NCI-H748 (cell line): ENCODE measurements at regions not wholly inside any gene's neighbourhood (a gene's known extent, or its start where the extent isn't known, plus 50 kb on each side); places are given as distances from the start of the nearest gene placed in this dataset.
"Not testable (repeated sequence)": the region's sequence is repeated elsewhere in the genome, so short reads cannot be mapped to it uniquely, and the experiment has no call there.

Experiments
- DNase-seq: peaks from one replicate; lab custom pipeline; 2025; ENCODE audit not compliant: unreplicated experiment; lab: John Stamatoyannopoulos, UW

DNA sequence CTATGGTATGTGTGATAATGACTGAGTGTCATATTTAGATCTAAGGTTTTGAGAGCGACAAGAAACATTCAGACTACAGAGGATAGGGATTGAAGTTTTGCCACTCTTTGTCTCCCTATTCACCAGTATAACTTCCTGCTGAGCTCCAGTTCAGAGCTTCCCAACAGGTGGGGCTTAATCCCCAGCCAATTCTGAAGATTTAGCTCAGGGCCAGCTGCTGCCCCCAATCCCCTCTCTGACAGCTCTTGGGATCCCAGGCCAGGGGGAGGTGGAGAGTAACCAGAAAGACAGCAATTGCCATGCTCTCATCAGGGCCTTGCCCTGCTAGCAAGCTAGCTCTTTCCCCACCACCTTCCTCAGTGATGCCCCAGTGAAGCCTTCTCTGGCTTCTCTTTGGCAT, 57.8 kb downstream of the TRIL start:
- DNase-seq = no peak

DNA sequence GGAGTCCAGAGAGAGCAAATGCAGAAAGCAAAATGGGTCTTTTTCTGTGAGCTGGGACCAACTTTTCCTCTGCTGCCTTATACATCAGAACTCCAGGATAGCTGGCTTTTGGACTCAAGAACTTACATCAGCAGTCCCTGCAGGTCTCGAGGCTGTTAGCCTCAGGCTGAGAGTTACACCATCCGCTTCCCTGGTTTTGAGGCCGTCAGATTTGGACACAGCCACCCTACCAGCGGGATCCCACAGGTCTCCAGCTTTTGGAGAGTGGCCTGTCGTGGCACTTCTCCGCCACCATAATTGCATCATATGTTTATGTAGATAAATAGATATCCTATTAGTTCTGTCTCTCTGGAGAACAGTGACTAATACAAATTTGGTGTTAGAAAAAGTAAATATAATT, 64.2 kb downstream of the TRIL start:
- no peak for DNase-seq

DNA sequence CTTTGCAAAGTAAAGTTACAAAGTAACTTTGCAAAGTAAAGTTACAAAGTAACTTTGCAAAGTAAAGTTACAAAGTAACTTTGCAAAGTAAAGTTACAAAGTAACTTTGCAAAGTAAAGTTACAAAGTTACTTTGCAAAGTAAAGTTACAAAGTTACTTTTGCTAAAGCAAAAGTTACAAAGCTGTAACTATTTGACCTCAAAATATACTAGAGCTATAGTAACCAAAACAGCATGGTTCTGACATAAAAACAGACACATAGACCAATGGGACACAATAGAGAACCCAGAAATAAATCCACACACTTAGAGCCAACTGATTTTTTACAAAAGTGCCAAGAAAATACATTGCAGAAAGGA, 66.3 kb downstream of the TRIL start:
- DNase-seq = not testable (repeated sequence)

DNA sequence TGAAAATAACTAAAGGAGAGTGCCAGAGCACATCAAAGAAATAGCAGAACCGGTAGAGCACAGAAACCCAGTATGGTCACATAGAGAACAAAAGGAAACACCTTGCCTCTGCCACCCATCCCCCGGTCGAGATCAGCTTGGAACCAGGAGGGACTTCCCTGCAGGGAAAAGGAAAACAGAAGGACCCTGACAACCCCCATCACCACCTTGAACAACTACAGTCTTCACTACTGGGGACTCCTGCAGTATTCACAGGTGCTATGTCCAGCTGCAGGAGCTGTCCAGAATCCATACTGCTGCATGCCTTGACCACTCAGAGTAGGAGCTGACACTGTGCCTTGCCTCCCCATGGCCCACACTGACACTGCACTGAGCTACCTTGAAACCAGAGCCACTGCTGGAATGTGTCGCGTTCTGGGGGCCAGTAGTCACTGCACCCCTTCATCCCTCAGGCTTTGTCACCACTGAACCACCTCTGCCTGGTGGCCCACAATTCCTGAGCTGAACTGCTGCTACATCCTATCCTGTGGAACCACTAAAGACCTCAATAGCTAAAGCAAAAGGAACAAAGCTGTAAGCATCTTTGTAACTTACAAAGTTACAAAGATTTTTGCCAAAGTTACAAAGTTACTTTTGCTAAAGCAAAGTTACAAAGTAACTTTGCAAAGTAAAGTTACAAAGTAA, 66.8 kb downstream of the TRIL start:
- DNase-seq = no peak

DNA sequence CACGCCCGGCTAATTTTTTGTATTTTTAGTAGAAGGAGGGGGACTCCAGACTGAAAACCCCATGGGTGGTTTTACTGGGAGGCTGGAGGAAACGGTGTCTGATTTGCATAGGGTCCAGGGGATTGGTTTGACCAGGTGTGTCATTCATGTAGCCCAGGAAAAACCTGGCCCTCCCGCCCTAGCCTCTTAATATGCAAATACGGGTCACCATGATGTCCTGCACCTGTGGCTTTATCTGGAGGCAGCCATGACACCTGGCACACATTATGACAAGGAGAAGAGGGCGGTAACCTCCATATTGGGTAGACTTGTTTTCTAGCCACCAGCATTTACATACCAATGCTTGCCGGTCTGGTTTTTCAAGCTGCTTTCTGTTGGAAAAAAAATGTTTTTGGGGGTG, 68.0 kb downstream of the TRIL start:
- DNase-seq = peak; percentile 41

DNA sequence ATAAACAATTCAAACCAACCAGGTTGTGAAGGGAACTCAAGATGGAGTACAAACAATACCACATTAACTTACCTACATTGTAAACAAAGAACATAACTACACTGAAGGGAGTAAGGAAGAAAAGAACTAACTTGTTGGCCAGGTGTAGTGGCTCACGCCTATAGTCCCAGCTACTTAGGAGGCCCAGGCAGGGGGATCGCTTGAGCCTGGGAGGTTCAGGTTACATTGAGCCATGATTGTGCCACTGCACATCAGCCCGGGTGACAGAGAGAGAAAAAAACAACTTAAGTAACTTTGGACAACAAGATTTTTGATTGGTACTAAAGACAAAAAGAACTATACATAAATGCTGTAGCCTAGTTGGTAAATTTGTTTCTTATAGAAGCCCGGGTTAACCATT, 68.8 kb downstream of the TRIL start:
- DNase-seq = peak; percentile 10

DNA sequence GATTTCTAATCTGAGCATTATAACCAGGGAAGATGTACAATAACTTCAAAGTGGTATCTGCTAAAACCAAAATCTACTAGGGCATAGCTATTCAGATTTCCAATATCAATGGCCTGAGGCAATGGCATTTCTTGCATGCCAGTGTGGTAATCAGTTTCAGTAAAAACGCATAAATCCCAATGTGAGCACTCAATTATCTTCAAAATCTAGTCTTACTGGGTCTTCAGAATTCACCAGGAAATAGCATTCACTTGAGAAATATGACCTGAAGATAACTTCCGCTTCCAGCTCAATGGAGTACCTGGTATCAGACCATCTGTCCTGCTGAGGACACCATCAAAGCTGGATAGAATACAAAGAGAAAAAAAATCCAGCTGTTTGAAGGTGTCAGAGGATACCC, 72.4 kb downstream of the TRIL start:
- DNase-seq = no peak

DNA sequence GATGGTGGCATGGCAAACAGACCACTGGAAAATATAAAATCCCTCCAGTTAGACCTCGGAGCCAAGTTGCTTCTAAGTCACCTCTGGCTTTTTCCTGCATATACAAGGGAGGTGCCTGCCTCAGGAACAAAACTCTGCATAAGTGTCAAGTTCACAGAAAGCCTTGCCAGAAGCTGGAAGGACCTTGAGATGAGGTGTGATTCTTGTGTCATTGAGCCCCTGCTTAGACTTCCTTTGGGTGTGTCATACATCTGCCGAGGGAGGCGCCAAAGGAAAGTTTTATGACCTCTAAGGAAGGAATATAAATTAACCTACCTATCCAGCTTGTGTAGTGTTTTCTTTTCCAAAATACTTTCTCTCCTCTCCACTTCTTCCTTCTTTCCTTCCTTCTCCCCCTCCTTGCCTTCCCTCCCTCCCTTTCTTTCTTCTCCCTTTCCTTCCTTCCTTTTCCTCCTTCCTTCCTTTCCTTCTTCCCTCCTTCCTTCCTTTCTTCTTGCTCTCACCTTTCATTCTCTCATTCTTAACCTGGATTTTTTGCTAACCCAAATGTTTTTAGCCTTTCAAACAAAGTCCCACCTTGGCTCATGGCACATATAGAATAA, 75.2 kb downstream of the TRIL start:
- DNase-seq = no peak

DNA sequence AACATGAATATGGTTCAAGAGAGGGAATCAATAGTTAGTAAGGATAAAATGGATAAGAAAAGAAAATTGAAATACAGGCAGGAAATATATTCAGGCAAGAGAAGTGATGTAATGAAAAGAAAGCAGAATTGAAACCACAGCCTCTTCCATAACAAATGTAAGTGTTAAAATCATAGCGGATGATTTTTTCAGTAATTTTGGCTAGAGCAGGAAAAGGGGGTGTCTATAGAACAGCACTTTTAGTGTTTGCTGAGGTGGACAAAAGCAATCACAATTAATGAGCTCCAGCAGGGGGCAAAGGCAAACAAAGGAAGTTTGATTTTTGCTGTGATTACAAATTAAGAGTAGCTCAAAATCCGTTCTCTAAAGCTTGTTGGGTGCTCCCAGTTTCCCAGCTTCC, 79.0 kb downstream of the TRIL start:
- DNase-seq = peak; percentile 65

DNA sequence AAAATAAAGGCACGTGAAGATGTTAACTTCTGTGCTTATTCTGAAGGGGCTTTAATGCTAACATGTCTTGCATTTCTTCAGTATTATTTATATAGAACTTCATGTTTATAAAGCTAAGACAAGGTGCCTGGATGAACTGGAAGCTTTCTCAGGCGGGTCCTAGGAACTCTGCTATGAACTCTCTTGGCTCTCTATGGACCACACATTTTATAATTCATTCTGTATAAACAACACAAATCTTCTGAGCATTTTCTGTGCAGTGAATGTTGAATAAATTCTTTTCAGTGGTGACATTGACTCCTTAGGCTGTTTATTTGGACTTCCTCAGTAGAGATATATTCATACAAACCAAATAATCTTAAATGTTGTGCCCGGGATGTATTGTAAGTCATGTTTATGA, 79.6 kb downstream of the TRIL start:
- DNase-seq = no peak
